HepG2 (cell line): ENCODE measurements at regions not wholly inside any gene's neighbourhood (a gene's known extent, or its start where the extent isn't known, plus 50 kb on each side); places are given as distances from the start of the nearest gene placed in this dataset.

Experiments used
- ATAC-seq: fragments of 200-7000 bp; cut with Tn5 transposase; 3 replicates; pipeline ENCODE4 v1.9.1; 2020; ENCODE audit warnings: mild to moderate bottlenecking, moderate library complexity
- BruUV-seq: library from RNA; stranded (reverse); fragments of 400-500 nt; replicated peaks from 2 replicates; lab custom pipeline; 2021; lab: Mats Ljungman, UMichigan
- CTCF ChIA-PET: fragments of 300-600 bp; formaldehyde crosslinking; extraction: SDS; loops from one replicate; lab custom pipeline; 2021; ENCODE audit warnings: low total read pairs, inconsistent platforms, low intra/inter-chr PET ratio; lab: Yijun Ruan, JAX
- POLR2A ChIA-PET: fragments of 350-600 bp; sonication (Branson Sonifier 250); formaldehyde crosslinking; loops from one replicate; lab custom pipeline; 2020; ENCODE audit warnings: antibody characterized with exemption, inconsistent platforms; lab: Yijun Ruan, JAX
- DNase-seq: peaks from one replicate; pipeline ENCODE4 v3.0.0-alpha.2; 2015; ENCODE audit warnings: low spot score
- FAIRE-seq: peaks from 3 replicates; lab custom pipeline; 2011; peaks lifted over from hg19 to GRCh38; lab: Jason Lieb, UNC
- H2AFZ ChIP-seq: one replicate; pipeline ENCODE4 v1.6.1; 2011; ENCODE audit warnings: low read length, inconsistent platforms
- H3K27ac ChIP-seq: fragments of 300-600 bp; 3 replicates; pipeline ENCODE4 v1.8.0; 2011; ENCODE audit warnings: mixed run types, mild to moderate bottlenecking, mixed read lengths, low read length, inconsistent platforms; ENCODE audit not compliant: insufficient read depth; ENCODE audit errors: extremely low read length
- H3K27me3 ChIP-seq, 2 experiments: fragments of 200-600 bp in 1 of 2; 2 replicates in 1 of 2; 3 replicates in 1 of 2; pipeline versions ENCODE4 v1.6.0 to v1.8.0; 2011; ENCODE audit warnings: low read length in 2 of 2, mild to moderate bottlenecking in 2 of 2, moderate library complexity in 2 of 2, inconsistent platforms in 1 of 2; ENCODE audit not compliant: insufficient read depth in 2 of 2, control insufficient read depth in 1 of 2
- H3K36me3 ChIP-seq, 2 experiments: fragments of 200-600 bp in 1 of 2; replicated peaks in 1 of 2; 2 replicates in 1 of 2; 3 replicates in 1 of 2; pipeline versions ENCODE4 v1.5.1 to v1.8.0; 2011; ENCODE audit warnings: low read length in 2 of 2, inconsistent platforms in 1 of 2; ENCODE audit not compliant: insufficient read depth in 2 of 2, control insufficient read depth in 1 of 2
- H3K4me1 ChIP-seq: 2 replicates; pipeline ENCODE4 v1.5.1; 2012; ENCODE audit warnings: low read length, inconsistent platforms; ENCODE audit not compliant: insufficient read depth
- H3K4me2 ChIP-seq: 2 replicates; pipeline ENCODE4 v1.6.0; 2011; ENCODE audit warnings: low read depth, low read length, inconsistent platforms
- H3K4me3 ChIP-seq, 3 experiments: fragments of 200-600 bp in 1 of 3; sonication (generic), shearing (Covaris generic) in 1 of 3; replicated peaks in 1 of 3; 2 replicates each; pipeline ENCODE4 v1.5.1; 2011 to 2016; ENCODE audit warnings: low read length in 3 of 3, inconsistent platforms in 2 of 3, low read depth in 2 of 3, mild to moderate bottlenecking in 2 of 3, control low read depth in 1 of 3, mixed read lengths in 1 of 3; ENCODE audit not compliant: insufficient read depth in 1 of 3
- H3K79me2 ChIP-seq: one replicate; pipeline ENCODE4 v1.6.1; 2011; ENCODE audit warnings: low read length, inconsistent platforms; ENCODE audit not compliant: insufficient read depth
- H3K9ac ChIP-seq: 2 replicates; pipeline ENCODE4 v1.6.0; 2011; ENCODE audit warnings: mild to moderate bottlenecking, low read depth, low read length, inconsistent platforms; ENCODE audit not compliant: insufficient read depth
- H3K9me3 ChIP-seq: 2 replicates; pipeline ENCODE4 v1.5.1; 2012; ENCODE audit warnings: mild to moderate bottlenecking, low read length
- H4K20me1 ChIP-seq: 2 replicates; pipeline ENCODE4 v1.6.0; 2011; ENCODE audit warnings: inconsistent platforms, mild to moderate bottlenecking, low read length, moderate library complexity; ENCODE audit not compliant: insufficient read depth
- AKNA ChIP-seq: sonication (generic); formaldehyde crosslinking; IDR thresholded peaks from 2 replicates; pipeline ENCODE4 v1.4.0; 2020; ENCODE audit warnings: missing genetic modification reagents, borderline replicate concordance
- MAFF ChIP-seq: IDR thresholded peaks from 2 replicates; pipeline ENCODE4 v1.6.1; 2011; ENCODE audit warnings: low read depth, low read length, improper control_type of control experiment
- MAFK ChIP-seq, 2 experiments: IDR thresholded peaks in 1 of 2; conservative IDR thresholded peaks in 1 of 2; 2 replicates each; pipeline ENCODE4 v1.6.1; 2011; ENCODE audit warnings: improper control_type of control experiment in 2 of 2, low read length in 2 of 2
- RFX5 ChIP-seq: IDR thresholded peaks from 2 replicates; pipeline ENCODE4 v1.6.1; 2011; ENCODE audit warnings: low read depth, low read length, improper control_type of control experiment
- ZSCAN21 ChIP-seq: sonication (generic); formaldehyde crosslinking; IDR thresholded peaks from 2 replicates; pipeline ENCODE4 v1.8.0; 2022; ENCODE audit warnings: mild to moderate bottlenecking, missing genetic modification reagents, moderate library complexity, borderline replicate concordance
- WGBS: methylation state at CpG from one replicate; pipeline ENCODE4 v1.1.6; 2017; ENCODE audit warnings: low lambda C conversion rate; 5-methylcytosine and 5-hydroxymethylcytosine counted together
- in situ Hi-C: cut with HindIII; loops from 2 replicates; pipeline ENCODE4 v1.10.0; 2017; ENCODE audit warnings: low pct_unique_long_range_greater_than_20kb; ENCODE audit not compliant: extremely low pct_ligation_motif_present
- intact Hi-C: fragments of 100-400 bp; cut with micrococcal nuclease; formaldehyde crosslinking; loops from one replicate; pipeline ENCODE4 v1.10.0; 2022; ENCODE audit not compliant: unreplicated experiment

- H3K79me2 ChIP-seq: no peaks in the 10 kb centered on the region
- ATAC-seq (no peak), FAIRE-seq (no peak), DNase-seq (no peak)
- no peak overlapping the region for H3K9ac ChIP-seq
- H3K9me3 ChIP-seq: no peaks in the 10 kb centered on the region
- H4K20me1 ChIP-seq: no peaks in the 10 kb centered on the region
- no peak overlapping the region for H3K27ac ChIP-seq
- intact Hi-C loops: no loop called here
- no TSS peak for BruUV-seq
- peak; percentile 99 for TF ChIP-seq MAFK (conservative IDR thresholded peaks at IDR 0.05 in 1 of 2, IDR thresholded peaks at IDR 0.05 in 1 of 2; ENCODE audit: low read length in 2 of 2)
- no peak for TF ChIP-seq ZSCAN21
- TF ChIP-seq AKNA: no peak
- peak; percentile 99 for TF ChIP-seq MAFF
- TF ChIP-seq RFX5: peak; percentile 55; the same call in 1 of the 2 replicates
- H3K36me3 ChIP-seq: no peaks in the 10 kb centered on the region
- no peak overlapping the region for H2AFZ ChIP-seq
- WGBS: 71% methylated on average over 5 of the region's 5 CpGs
- no peaks in the 10 kb centered on the region for H3K4me1 ChIP-seq
- ChIA-PET CTCF (no interaction called here), POLR2A (no interaction called here)
- no peaks in the 10 kb centered on the region for H3K27me3 ChIP-seq
- no peak overlapping the region for H3K4me3 ChIP-seq
- no peak overlapping the region for H3K4me2 ChIP-seq
- in situ Hi-C loops: no loop called here
Observed at GRCh38 chr2:161029321-161029720, 130.9 kb upstream of the TANK start.
